HEK293 (cell line): ENCODE measurements at regions not wholly inside any gene's neighbourhood (a gene's known extent, or its start where the extent isn't known, plus 50 kb on each side); places are given as distances from the start of the nearest gene placed in this dataset.

Experiments
- CTCF ChIP-seq: fragments of 450-650 bp; formaldehyde crosslinking; IDR thresholded peaks from 2 replicates; pipeline ENCODE4 v1.5.1; 2016; ENCODE audit warnings: missing biosample characterization, missing genetic modification characterization
- PATZ1 ChIP-seq: fragments of 450-650 bp; formaldehyde crosslinking; IDR thresholded peaks from 2 replicates; pipeline ENCODE4 v1.5.1; 2016; ENCODE audit warnings: missing biosample characterization, missing genetic modification characterization
- TF ChIP-seq, protein P1 (sequence below): sonication (generic); formaldehyde crosslinking; IDR thresholded peaks from 2 replicates; pipeline ENCODE4 v1.8.1; 2022; ENCODE audit warnings: mild to moderate bottlenecking, moderate library complexity, missing genetic modification reagents

GRCh38 chr1:229027622-229028182 is 243.2 kb upstream of the RAB4A start:
- TF ChIP-seq, protein P1, sequence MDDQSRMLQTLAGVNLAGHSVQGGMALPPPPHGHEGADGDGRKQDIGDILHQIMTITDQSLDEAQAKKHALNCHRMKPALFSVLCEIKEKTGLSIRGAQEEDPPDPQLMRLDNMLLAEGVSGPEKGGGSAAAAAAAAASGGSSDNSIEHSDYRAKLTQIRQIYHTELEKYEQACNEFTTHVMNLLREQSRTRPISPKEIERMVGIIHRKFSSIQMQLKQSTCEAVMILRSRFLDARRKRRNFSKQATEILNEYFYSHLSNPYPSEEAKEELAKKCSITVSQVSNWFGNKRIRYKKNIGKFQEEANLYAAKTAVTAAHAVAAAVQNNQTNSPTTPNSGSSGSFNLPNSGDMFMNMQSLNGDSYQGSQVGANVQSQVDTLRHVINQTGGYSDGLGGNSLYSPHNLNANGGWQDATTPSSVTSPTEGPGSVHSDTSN (CRISPR knock-in tag) = no peak
- TF ChIP-seq CTCF (no peak), PATZ1 (no peak)
